ENCODE measurements at regions not wholly inside any gene's neighbourhood (a gene's known extent, or its start where the extent isn't known, plus 50 kb on each side); places are given as distances from the start of the nearest gene placed in this dataset.
"Not testable (repeated sequence)": the region's sequence is repeated elsewhere in the genome, so short reads cannot be mapped to it uniquely, and the experiment has no call there.

- no peak for DNase-seq
These were observed 73.4 kb downstream of the FGD2 start for GRCh38 chr6:37078814-37079213.

DNA sequence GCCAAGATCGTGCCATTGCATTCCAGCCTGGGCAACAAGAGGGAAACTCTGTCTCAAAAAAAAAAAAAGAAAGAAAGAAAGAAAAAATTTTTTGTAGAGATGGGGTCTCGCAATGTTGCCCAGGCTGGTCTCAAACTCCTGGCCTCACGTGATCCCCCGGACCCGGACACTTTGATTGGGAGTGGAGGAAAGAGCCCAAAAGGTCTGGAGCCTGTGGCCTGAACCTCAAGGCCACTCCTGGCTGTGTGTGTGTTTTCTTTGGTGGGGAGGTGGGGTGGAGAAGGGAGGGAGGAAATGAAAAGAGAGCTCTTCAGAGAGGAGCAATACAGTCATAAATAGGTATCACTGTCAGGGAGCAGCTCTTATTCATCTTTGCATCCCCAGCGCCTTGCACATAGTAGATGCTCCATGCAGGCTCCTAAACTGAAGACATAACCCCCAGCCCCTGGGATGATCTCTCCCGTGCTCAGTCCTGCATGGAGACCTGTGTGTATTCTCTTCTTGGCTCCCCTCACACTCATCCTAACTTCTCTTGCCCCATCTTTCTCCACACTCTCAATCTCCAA, 75.7 kb downstream of the FGD2 start:
- DNase-seq: no peak

- DNase-seq: no peak
These were observed 77.1 kb downstream of the FGD2 start for GRCh38 chr6:37082390-37083130.

DNA sequence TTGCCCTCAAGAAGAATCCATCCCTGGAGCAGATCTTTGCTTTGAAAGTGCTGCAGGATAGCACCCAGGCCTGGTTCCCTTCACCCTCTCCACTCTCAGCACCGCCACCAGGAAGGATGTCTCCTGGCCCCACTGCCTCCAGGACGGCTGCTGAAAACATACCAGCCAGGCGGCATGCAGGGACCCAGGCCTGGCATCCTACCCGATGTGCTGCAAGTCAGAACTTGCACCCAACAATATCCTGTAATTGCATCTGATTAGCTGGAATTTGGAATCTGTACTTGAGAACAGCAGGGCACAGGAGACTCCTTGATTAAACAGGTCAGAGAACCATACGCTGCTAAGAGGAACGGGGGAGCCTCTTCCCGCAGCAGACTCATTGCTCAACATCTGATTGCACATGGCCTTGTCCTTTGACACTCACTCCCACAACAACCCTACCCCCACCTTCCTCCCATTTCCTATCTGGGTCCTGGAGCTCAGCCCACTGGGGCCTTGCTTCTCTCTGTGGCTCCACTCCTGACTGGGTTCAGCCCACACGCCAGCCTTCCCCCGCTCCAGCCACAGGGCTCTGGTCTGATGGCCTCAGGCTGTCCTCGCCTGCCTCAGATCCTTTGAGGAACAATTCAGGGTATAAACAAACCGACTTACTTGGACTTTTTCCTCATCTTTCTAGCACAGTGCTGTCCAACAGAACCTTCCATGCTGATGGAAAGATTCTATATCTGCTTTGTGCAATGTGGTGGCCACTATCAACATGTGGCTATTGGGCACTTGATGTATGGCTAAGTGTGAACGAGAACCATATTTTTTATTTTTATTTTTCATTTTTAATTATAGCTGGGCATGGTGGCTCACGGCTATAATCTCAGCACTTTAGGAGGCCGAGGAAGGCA, 78.0 kb downstream of the FGD2 start:
- no peak for DNase-seq

- DNase-seq: not testable (repeated sequence)
These were observed 79.2 kb downstream of the FGD2 start for GRCh38 chr6:37084665-37085064.

DNA sequence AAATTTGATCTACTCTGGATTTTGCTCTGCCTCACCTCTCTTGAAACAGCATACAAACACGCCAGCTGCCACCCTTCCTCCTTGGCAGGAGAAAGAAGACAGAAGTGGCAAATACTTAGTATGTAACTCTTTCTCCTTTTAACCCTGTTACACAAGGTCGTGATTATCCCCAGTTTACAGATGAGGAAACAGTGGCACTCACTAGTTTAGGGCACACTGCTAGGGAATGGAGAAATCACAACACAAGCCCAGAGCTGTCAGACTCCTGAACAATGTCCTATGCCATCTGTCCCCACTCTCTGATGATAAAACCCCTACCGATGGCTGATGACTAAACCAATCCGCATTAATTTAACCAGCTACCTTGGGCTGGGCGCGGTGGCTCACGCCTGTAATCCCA, 79.7 kb downstream of the FGD2 start:
- no peak for DNase-seq

GRCh38 chr6:37088897-37089296, 81.1 kb upstream of the PIM1 start:
- DNase-seq: no peak

DNA sequence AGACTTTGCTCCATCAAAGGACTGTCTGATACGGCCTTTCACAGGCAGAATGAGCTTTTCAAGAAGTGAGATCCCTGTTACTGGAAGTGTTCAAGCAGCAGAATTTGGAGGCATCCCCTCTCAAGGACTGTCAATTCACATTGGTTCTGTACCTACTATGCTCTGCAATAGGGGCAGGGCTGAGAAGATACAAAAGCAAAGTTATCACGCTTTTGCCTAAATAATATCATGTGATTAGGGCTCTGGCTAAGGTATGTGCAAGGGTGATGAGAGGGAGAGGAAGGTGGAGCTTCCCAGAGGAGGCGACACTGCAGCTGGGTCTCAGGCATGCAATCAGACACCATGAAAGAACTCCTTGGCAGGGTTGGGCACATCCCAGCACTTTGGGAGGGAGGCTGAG, 80.2 kb upstream of the PIM1 start:
- no peak for DNase-seq

GRCh38 chr6:37091104-37091503, 78.8 kb upstream of the PIM1 start:
- not testable (repeated sequence) for DNase-seq

GRCh38 chr6:37091586-37091985, 78.4 kb upstream of the PIM1 start:
- not testable (repeated sequence) for DNase-seq

DNA sequence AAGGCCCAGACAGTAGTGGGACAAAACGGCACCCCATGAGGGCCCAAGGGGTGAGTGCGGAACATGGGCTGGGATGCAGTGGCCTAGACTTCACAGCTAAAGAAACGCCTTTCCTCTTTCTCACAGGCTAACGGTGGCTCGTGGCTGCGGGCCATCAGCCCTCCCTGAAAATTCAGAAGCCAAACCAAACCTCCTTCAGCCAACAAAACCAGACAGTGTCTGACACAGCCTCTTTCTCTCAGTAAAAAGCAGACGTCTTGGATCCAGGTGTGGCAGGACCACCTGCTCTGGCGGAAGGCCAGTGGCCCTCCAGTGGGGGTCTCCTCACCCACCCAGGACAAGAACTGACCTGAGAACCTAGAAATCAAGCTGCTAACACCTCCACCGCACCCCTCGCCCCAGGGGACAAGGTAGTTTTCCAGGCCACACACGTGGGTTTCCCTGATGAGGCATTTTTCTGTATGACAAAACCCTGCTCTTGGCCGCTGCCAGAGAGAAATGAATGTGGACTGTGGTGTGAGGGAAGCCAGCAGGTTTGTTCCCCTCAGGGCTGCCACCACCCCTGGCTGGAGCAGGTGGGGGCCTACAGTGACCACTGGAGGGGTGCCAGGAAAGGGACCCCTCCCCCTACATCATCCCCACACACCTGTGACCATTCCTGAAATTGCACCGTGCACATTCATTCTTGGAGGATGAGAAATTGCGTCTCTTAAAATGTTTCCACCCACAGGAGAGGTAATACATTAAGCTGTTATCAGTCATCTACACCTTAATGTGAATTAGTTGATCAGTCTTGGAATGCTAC, 76.8 kb upstream of the PIM1 start:
- no peak for DNase-seq

- DNase-seq: no peak
These were observed 76.3 kb upstream of the PIM1 start for GRCh38 chr6:37093728-37094069.

GRCh38 chr6:37095997-37096396, 74.0 kb upstream of the PIM1 start:
- no peak for DNase-seq

- no peak for DNase-seq
These were observed 72.6 kb upstream of the PIM1 start for GRCh38 chr6:37097335-37097734.

- DNase-seq: no peak
These were observed 70.5 kb upstream of the PIM1 start for GRCh38 chr6:37099442-37099841.

GRCh38 chr6:37100745-37101144, 69.2 kb upstream of the PIM1 start:
- DNase-seq: no peak

GRCh38 chr6:37101991-37102298, 68.0 kb upstream of the PIM1 start:
- DNase-seq: no peak

- peak; percentile 97 for DNase-seq
These were observed 67.4 kb upstream of the PIM1 start for GRCh38 chr6:37102299-37103168.

DNA sequence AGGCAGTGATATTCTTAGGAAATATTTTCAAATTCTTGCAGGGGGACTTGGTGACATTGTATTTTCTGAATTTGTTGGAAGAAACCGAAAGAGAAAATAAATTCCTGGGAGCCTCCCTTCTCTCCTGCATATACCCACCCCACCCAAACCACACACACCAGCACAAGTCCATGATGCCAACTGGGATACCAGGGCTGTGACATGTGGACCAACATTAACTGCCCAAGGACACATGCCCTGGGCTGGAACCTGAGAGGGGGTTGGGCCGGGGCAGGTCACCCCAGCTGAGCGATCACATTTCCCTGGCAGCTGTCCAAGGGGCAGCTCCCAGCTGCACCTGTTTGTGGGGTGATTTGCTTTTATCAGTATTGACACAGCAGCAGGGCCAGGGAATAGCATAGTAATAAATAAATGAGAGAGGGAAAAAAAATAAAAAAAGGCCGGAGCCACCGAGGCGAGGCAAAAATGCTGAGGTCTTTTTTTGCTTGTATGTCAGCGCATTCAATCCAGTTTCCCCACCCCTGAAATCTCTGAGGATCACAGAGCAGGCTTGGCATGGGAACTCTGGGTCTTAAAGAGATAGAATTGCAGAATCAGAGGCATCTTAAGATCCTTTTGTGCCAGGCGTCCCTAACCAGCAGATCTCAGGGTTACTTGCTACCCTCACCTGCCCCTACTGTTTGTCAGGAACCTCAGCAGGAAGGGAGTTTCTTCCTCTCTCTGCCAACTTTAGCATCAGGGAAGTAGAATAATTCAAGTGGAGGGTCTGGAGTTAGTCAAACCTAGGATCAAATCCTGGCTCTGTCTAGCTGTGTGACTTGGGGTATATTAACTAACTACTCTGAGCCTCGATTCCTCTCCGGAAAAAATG, 66.5 kb upstream of the PIM1 start:
- peak; percentile 97 for DNase-seq

- no peak for DNase-seq
These were observed 65.2 kb upstream of the PIM1 start for GRCh38 chr6:37104824-37105147.
